ENCODE measurements at regions not wholly inside any gene's neighbourhood (a gene's known extent, or its start where the extent isn't known, plus 50 kb on each side); places are given as distances from the start of the nearest gene placed in this dataset.

DNA sequence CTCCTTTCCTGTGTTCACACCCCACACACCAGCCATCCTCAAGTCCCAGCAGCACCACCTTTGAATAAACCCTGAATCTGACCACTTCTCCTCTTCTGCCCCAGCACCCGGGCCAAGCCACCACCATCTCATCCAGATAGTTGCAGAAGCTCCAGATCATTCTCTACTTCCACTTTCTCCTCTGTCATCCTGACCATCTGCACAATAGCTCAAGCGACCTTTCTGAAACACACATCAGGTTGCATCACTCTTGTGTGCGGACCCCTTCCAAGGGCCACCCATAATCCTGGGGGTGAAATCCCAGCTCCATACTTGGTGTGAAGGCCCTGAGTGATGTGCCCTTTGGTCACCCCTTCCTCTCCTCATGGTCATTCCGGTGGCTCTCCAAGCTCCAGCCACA lies 187.4 kb upstream of the GALNT17 start:
- CTCF ChIA-PET = no interaction called here
- Histone ChIP-seq H3K9ac (replicated peaks; ENCODE audit: extremely low read depth, insufficient read depth, low read length) (no peak overlapping the region), H3K27me3 (ENCODE audit: control insufficient read depth in 2 of 2, insufficient read depth in 2 of 2, low read length in 2 of 2) (no peaks in the 10 kb centered on the region), H2AFZ (ENCODE audit: low read depth, low read length) (no peak overlapping the region), H3K9me3 (replicated peaks; ENCODE audit: control insufficient read depth, insufficient read depth, low read length) (peaks cover 10% of the 10 kb centered on the region), H3K36me3 (ENCODE audit: control insufficient read depth in 2 of 2, extremely low read depth in 1 of 2, insufficient read depth in 2 of 2, low read length in 2 of 2) (no peaks in the 10 kb centered on the region), H4K20me1 (replicated peaks; ENCODE audit: control insufficient read depth, extremely low read depth, insufficient read depth, low read length) (no peaks in the 10 kb centered on the region), H3K79me2 (ENCODE audit: control insufficient read depth, insufficient read depth, low read length) (no peaks in the 10 kb centered on the region), H3K4me2 (ENCODE audit: insufficient read depth, low read length) (no peak overlapping the region), H3K4me3 (replicated peaks in 1 of 3; ENCODE audit: insufficient read depth in 1 of 3, low read depth in 1 of 3, low read length in 3 of 3) (no peak overlapping the region), H3K9me1 (replicated peaks; ENCODE audit: control insufficient read depth, extremely low read depth, insufficient read depth, low read length) (no peaks in the 10 kb centered on the region), H3K4me1 (ENCODE audit: control insufficient read depth, extremely low read depth, insufficient read depth, low read length) (no peaks in the 10 kb centered on the region), H3K27ac (ENCODE audit: insufficient read depth, low read depth, low read length) (no peak overlapping the region)
- intact Hi-C loops (cut with micrococcal nuclease) = no loop called here
- no TSS peak for BruUV-seq (replicated peaks)
- FAIRE-seq (no peak), DNase-seq (ENCODE audit: low read depth, low spot score) (no peak)
- TF ChIP-seq JUN (IDR thresholded peaks at IDR 0.05; ENCODE audit: borderline replicate concordance, insufficient read depth, insufficient read length, low read depth) = no peak
- POLR2A ChIA-PET = no interaction called here
- dilution Hi-C loops (cut with MboI; ENCODE audit: extremely low pct_ligation_motif_present, low sequenced_read_pairs) = no loop called here

GRCh38 chr7:70947181-70947580 lies 184.8 kb upstream of the GALNT17 start:
- Histone ChIP-seq H3K27ac (ENCODE audit: insufficient read depth, low read depth, low read length) (no peak overlapping the region), H2AFZ (ENCODE audit: low read depth, low read length) (no peak overlapping the region), H3K4me3 (replicated peaks in 1 of 3; ENCODE audit: insufficient read depth in 1 of 3, low read depth in 1 of 3, low read length in 3 of 3) (no peak overlapping the region), H3K9me1 (replicated peaks; ENCODE audit: control insufficient read depth, extremely low read depth, insufficient read depth, low read length) (no peaks in the 10 kb centered on the region), H3K9me3 (replicated peaks; ENCODE audit: control insufficient read depth, insufficient read depth, low read length) (peaks cover 8% of the 10 kb centered on the region), H3K36me3 (ENCODE audit: control insufficient read depth in 2 of 2, extremely low read depth in 1 of 2, insufficient read depth in 2 of 2, low read length in 2 of 2) (no peaks in the 10 kb centered on the region), H3K4me1 (ENCODE audit: control insufficient read depth, extremely low read depth, insufficient read depth, low read length) (no peaks in the 10 kb centered on the region), H3K79me2 (ENCODE audit: control insufficient read depth, insufficient read depth, low read length) (no peaks in the 10 kb centered on the region), H3K9ac (replicated peaks; ENCODE audit: extremely low read depth, insufficient read depth, low read length) (no peak overlapping the region), H3K27me3 (ENCODE audit: control insufficient read depth in 2 of 2, insufficient read depth in 2 of 2, low read length in 2 of 2) (no peaks in the 10 kb centered on the region), H3K4me2 (ENCODE audit: insufficient read depth, low read length) (no peak overlapping the region), H4K20me1 (replicated peaks; ENCODE audit: control insufficient read depth, extremely low read depth, insufficient read depth, low read length) (no peaks in the 10 kb centered on the region)
- BruUV-seq (replicated peaks) = no TSS peak
- TF ChIP-seq JUN (IDR thresholded peaks at IDR 0.05; ENCODE audit: borderline replicate concordance, insufficient read depth, insufficient read length, low read depth) (no peak), EZH2 (IDR thresholded peaks at IDR 0.05; ENCODE audit: borderline replicate concordance, low read depth, low read length, severe bottlenecking) (no peak), MYC (IDR thresholded peaks at IDR 0.05; ENCODE audit: low read depth, low read length) (no peak), FOS (IDR thresholded peaks at IDR 0.05; ENCODE audit: borderline replicate concordance, insufficient read depth, low read length) (no peak), GATA2 (IDR thresholded peaks at IDR 0.05; ENCODE audit: insufficient read depth, insufficient read length, low read depth, low read length) (no peak), POLR2AphosphoS5 (IDR thresholded peaks at IDR 0.05; ENCODE audit: insufficient read depth, low read depth, low read length) (no peak), CTCF (IDR thresholded peaks at IDR 0.05; ENCODE audit: extremely low read depth in 1 of 2, insufficient read depth in 1 of 2, low read depth in 1 of 2, low read length in 2 of 2) (no peak), MAX (IDR thresholded peaks at IDR 0.05; ENCODE audit: insufficient read depth, insufficient read length) (no peak), POLR2A (IDR thresholded peaks at IDR 0.05; ENCODE audit: low read depth, low read length) (no peak)
- DNase-seq (ENCODE audit: low read depth, low spot score) = no peak
- FAIRE-seq = no peak
- dilution Hi-C loops (cut with MboI; ENCODE audit: extremely low pct_ligation_motif_present, low sequenced_read_pairs) = no loop called here
- CTCF ChIA-PET = no interaction called here
- POLR2A ChIA-PET = no interaction called here
- intact Hi-C loops (cut with micrococcal nuclease) = no loop called here
